Neural progenitor cell (in vitro differentiated cells): ENCODE measurements at regions not wholly inside any gene's neighbourhood (a gene's known extent, or its start where the extent isn't known, plus 50 kb on each side); places are given as distances from the start of the nearest gene placed in this dataset.

ENCODE experiments used
- CTCF ChIP-seq: fragments of 200-600 bp; sonication (generic); IDR thresholded peaks from 2 replicates; pipeline ENCODE4 v1.5.1; 2017; ENCODE audit warnings: antibody characterized with exemption, mild to moderate bottlenecking
- EZH2 ChIP-seq: fragments of 200-600 bp; sonication (generic); IDR thresholded peaks from 2 replicates; pipeline ENCODE4 v1.6.1; 2017; ENCODE audit warnings: antibody characterized with exemption, mild to moderate bottlenecking, moderate library complexity
- EZH2phosphoT487 ChIP-seq: fragments of 200-600 bp; sonication (generic); IDR thresholded peaks from 2 replicates; pipeline ENCODE4 v1.6.1; 2017; ENCODE audit warnings: antibody characterized with exemption

GRCh38 chr14:76954394-76955190 is 73.9 kb downstream of the IRF2BPL start:
- TF ChIP-seq EZH2 (no peak), CTCF (no peak), EZH2phosphoT487 (no peak)
